Endothelial cell of hepatic sinusoid (primary cell): ENCODE measurements at regions not wholly inside any gene's neighbourhood (a gene's known extent, or its start where the extent isn't known, plus 50 kb on each side); places are given as distances from the start of the nearest gene placed in this dataset.

ENCODE experiments used
- in situ Hi-C: cut with HindIII; loops from 2 replicates; pipeline ENCODE4 v1.10.0; 2017; ENCODE audit warnings: low sequenced_read_pairs

DNA sequence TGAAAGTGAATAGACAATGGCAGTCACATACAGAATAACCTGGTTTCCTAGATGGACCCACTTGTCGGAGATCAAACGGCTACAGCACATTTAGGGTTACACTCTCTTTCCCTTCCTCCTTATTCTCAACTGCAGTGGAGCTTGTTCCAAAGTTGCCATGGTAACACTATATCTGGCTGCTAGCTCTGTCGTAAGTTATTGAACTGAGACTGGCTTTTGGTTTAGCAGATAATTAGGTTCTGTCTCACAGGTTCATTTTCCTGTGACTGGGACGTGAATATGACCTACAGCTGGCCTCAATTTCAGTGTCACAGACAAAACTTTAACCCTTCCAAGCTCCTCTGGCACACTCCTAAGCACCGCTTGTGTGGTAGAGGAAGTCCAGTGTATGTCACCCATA is 875.8 kb downstream of the USP25 start:
- in situ Hi-C loops = no loop called here

GRCh38 chr21:16606271-16606670 is 876.5 kb downstream of the USP25 start:
- in situ Hi-C loops = no loop called here

DNA sequence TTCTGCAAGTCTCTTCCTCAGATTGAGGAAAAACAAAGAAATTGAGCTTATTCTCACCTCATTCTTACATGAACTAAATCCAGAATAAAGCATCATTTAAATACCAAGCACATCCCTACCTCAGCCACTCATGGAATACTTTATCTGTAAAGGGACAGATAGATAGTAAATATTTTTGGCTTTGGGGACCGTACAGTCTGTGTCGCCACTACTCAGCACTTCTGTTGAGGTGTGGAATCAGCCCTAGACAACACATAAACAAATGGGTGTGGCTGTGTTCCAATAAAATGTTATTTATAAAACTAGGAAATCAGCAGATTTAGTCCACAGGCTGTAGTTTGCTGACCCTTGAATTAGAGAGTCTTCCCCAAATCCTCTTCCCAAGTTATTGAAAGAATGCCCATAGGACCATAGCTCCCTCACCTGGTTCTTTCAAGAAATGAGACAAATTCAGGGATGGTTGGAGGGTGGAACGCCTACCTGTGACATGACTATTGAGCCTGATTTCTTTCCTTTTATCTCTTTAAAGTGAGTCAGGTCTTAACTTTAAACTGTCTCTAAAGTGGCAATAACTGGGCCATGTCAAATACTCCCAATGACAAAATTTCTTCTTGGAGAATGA is 878.5 kb downstream of the USP25 start:
- in situ Hi-C loops = no loop called here

GRCh38 chr21:16619281-16619680 is 889.5 kb downstream of the USP25 start:
- in situ Hi-C loops = no loop called here

DNA sequence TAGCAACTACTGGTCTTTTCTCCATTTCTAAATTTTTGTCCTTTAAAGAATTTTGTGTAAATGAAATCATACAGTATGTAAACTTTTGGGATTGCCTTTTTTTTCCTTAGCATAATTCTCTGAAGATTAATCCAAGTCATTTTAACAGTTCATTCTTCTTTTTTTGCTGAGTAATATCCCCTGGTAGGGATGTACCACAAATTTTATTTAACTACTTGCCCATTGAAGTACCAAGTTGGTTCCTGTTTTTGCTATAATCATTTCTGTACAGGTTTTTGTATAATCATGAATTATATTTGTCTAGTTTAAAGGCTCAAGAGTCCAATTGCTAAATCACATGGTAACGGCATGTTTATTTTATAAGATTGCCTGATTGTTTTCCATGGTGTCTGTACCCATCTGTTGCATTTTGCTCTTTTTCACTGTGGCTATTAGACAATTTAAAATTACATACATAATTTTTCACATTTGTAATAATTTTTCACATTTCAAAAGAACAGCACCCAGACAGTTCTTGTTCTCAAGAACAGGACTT is 891.1 kb downstream of the USP25 start:
- in situ Hi-C loops = no loop called here

DNA sequence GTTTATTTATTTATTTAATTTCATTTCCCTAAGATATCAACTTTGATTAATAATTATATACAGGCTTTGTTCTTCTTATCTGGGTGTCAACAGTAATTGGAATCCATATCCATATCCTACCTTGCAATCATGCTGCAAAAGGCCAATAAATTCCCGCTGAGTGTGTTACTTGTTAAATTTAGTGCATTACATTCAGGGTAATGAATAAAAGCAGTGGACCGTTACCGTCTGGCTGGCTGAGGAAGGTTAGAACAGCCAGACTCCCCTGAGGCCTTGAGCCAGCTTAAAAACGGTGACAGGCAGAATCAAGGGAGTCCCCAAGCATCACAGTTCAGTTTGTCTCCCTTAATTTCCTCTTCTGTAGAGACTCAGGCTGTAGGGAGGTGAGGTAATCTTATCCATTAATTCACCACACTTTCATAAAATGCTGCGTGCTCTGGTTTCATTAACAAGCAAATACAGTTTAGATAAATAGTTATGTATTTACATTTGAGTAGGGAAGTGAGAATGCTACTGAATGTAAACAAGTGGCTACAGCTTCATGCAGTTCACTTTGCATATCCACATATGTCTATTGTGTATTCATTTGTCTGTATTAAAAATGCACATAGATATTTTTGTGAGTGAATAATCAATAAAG is 888.2 kb upstream of the CXADR start:
- in situ Hi-C loops = no loop called here

- in situ Hi-C loops = no loop called here
Measured at GRCh38 chr21:16625491-16625890, 887.4 kb upstream of the CXADR start.

DNA sequence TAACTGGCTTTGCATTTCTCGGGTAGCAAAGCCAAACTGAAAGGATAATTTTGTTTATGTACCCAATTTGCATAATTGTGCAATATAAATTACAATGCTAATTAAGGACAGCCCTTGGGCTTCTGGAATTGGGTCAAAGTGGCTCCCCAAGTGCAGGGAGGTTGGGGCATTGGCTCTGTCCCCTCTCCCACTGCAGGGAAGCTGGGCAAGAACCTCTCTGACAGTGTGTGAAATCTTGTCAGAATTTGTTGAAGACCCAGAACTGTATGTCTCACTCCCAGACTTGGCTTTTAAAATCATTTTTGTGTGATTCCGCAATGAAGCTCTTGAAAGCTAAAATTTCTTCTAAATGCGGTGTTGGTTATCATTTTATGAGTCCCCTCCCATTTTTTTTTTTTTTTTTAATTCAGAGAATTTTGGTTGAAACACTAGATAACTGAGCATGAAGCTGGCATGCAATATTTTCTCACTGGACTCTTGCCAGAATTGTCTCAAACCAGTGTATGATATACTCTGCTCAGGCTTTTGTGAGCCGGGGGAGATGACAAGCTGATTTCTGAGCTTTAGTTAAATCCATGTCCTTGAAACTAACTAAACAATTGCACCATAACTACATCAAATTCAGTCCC is 878.9 kb upstream of the CXADR start:
- in situ Hi-C loops = no loop called here

DNA sequence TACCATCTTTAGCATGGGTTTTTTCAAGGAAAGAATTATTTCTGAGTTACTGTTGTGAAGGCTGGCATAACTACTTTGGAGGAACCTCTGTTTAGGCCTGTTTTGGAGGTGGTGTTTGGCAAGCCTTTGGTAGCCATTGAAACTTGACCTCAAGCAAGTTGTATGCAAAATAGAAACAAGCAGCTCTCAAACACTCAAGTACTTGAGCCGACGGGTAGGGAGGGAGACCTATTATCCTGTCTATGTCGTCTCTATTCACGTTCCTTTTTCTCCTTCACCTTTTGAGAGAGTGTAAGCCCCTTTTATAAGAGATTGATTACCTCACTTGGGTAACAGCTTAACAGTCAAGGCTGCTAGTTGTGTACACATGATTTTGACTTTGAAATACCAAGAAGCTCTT is 878.3 kb upstream of the CXADR start:
- in situ Hi-C loops = no loop called here

GRCh38 chr21:16640297-16641027 is 872.4 kb upstream of the CXADR start:
- in situ Hi-C loops = no loop called here

GRCh38 chr21:16642353-16642752 is 870.5 kb upstream of the CXADR start:
- in situ Hi-C loops = no loop called here

DNA sequence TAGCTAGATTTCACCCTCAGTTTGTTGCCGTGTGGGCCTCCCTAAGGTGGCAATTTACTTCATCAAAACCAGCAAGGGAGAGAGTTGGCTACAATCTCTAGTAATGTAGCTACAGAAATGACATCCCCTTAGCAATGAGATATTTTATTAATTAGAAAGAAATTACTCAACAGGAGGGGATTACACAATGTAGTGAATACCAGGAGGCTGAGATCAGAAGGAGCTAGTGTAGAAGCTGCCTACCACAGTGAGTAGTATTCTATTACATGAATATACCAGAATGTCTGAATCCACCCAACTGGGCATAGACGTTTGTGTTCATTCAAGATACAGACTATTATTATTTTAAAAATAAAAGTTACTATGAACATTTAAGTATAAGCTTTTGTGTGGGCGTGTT is 868.2 kb upstream of the CXADR start:
- in situ Hi-C loops = no loop called here

GRCh38 chr21:16650714-16651366 is 862.0 kb upstream of the CXADR start:
- in situ Hi-C loops = no loop called here

GRCh38 chr21:16651956-16652355 is 860.9 kb upstream of the CXADR start:
- in situ Hi-C loops = no loop called here

DNA sequence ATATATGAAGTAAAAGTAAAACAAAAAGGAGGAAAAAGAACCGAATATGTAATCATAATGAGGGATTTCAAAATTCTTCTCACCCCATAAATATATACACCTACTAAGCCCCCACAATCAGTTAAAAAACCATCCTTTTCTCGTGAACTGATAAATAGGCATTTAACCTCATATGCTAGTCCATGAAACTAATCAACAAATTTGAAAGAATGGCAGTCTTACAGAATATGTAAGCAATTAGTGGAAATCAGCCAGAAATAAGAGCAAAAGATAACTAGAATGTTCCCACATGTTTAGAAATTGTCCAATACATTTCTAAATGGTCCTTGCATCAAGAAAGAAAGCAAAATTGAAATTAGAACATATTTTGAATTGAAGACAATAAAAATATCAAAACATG is 849.4 kb upstream of the CXADR start:
- in situ Hi-C loops = no loop called here

DNA sequence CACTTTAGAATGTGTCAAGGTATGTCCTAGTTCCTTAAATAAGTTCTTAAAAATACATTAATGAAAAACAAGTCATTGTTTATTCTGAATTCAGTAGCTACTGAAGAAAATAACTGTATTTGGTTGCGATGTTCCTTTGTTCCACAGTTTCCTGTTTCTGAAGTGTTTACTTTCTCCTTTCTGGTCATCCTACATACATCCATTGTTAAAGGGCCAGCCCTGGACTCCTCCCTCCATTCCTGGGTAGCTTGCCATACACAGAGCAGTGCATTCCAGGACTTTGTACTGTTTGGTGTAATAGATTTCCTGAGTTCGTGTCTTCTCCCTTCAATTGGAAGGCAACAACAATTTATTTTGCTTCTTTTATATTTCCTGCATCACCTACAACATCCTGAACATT is 845.4 kb upstream of the CXADR start:
- in situ Hi-C loops = no loop called here

DNA sequence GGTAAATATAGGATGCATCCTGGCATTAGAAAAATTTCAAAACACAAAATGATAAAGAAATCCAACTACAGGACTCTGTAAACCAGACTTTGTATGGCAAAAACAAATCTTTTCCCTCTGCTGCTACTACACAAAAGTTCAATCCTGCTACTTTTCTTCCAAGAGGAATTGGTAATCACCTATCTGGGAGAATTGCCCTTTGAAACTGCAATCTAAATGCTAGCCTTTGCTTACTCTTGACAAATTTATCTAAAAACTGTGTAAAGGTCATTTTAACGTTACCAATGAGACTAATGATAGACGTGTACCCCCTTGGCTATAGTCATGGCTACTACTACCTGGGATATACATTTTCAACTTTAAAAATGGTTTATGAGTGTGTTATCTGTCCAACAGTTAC is 837.9 kb upstream of the CXADR start:
- in situ Hi-C loops = no loop called here

- in situ Hi-C loops = no loop called here
Measured at GRCh38 chr21:16676391-16676790, 836.5 kb upstream of the CXADR start.

- in situ Hi-C loops = no loop called here
Measured at GRCh38 chr21:16678429-16679160, 834.2 kb upstream of the CXADR start.

GRCh38 chr21:16695074-16695473 is 817.8 kb upstream of the CXADR start:
- in situ Hi-C loops = no loop called here
